ENCODE measurements at regions not wholly inside any gene's neighbourhood (a gene's known extent, or its start where the extent isn't known, plus 50 kb on each side); places are given as distances from the start of the nearest gene placed in this dataset.

DNA sequence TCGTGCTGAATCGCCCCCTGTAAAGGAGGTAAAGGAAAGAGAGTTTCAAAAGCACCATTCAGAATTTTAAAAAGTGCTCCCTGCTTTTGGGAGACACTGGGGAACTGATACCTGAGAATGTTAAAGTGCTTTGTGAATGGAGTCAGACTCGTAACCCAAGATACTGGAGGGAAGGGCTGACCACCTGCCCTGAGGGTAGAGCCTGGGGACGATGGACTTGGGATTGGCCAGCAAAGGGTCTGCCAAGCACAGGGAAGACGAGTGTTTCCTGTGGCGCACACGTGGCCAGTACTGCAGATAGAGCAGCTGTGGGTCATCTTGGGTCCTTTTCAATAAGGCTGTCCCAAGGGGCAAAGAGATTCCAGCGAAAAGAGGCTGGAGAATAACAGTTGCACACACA is 1284.1 kb upstream of the AUTS2 start:
- no peaks in the 10 kb centered on the region for H3K27me3 ChIP-seq (ENCODE audit: control insufficient read depth, low read length)
- H4K20me1 ChIP-seq (ENCODE audit: control insufficient read depth, insufficient read depth, low read depth, low read length) = no peaks in the 10 kb centered on the region
- no peaks in the 10 kb centered on the region for H3K9me2 ChIP-seq (replicated peaks; ENCODE audit: control insufficient read depth, low read length)
- no peaks in the 10 kb centered on the region for H3K36me3 ChIP-seq (ENCODE audit: control insufficient read depth, low read length)
- H3K4me2 ChIP-seq (ENCODE audit: low read length) = no peak overlapping the region
- no peaks in the 10 kb centered on the region for H3F3A ChIP-seq (ENCODE audit: control insufficient read depth, insufficient read depth)
- no peaks in the 10 kb centered on the region for H3K79me2 ChIP-seq (ENCODE audit: control insufficient read depth, low read length)
- no peaks in the 10 kb centered on the region for H3K4me1 ChIP-seq (ENCODE audit: control insufficient read depth, low read length)
- H3K27ac ChIP-seq (ENCODE audit: low read depth, low read length) = no peak overlapping the region
- no peak for TF ChIP-seq EZH2phosphoT487 (IDR thresholded peaks at IDR 0.05; ENCODE audit: borderline replicate concordance, low read length)
- TF ChIP-seq, protein P1, sequence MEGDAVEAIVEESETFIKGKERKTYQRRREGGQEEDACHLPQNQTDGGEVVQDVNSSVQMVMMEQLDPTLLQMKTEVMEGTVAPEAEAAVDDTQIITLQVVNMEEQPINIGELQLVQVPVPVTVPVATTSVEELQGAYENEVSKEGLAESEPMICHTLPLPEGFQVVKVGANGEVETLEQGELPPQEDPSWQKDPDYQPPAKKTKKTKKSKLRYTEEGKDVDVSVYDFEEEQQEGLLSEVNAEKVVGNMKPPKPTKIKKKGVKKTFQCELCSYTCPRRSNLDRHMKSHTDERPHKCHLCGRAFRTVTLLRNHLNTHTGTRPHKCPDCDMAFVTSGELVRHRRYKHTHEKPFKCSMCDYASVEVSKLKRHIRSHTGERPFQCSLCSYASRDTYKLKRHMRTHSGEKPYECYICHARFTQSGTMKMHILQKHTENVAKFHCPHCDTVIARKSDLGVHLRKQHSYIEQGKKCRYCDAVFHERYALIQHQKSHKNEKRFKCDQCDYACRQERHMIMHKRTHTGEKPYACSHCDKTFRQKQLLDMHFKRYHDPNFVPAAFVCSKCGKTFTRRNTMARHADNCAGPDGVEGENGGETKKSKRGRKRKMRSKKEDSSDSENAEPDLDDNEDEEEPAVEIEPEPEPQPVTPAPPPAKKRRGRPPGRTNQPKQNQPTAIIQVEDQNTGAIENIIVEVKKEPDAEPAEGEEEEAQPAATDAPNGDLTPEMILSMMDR (IDR thresholded peaks at IDR 0.05; ENCODE audit: low read depth, low read length, poor library complexity, severe bottlenecking) = no peak
- H3K4me3 ChIP-seq (ENCODE audit: low read length) = no peak overlapping the region
- H3K9me3 ChIP-seq (ENCODE audit: control insufficient read depth, insufficient read depth, low read length) = peaks cover 10% of the 10 kb centered on the region; the same call in 1 of the 2 replicates

GRCh38 chr7:68317476-68317875 is 1280.8 kb upstream of the AUTS2 start:
- no peak overlapping the region for H3K4me3 ChIP-seq (ENCODE audit: low read length)
- H3F3A ChIP-seq (ENCODE audit: control insufficient read depth, insufficient read depth) = no peaks in the 10 kb centered on the region
- no peaks in the 10 kb centered on the region for H3K79me2 ChIP-seq (ENCODE audit: control insufficient read depth, low read length)
- no peaks in the 10 kb centered on the region for H3K27me3 ChIP-seq (ENCODE audit: control insufficient read depth, low read length)
- no peak overlapping the region for H3K4me2 ChIP-seq (ENCODE audit: low read length)
- H4K20me1 ChIP-seq (ENCODE audit: control insufficient read depth, insufficient read depth, low read depth, low read length) = no peaks in the 10 kb centered on the region
- no peaks in the 10 kb centered on the region for H3K4me1 ChIP-seq (ENCODE audit: control insufficient read depth, low read length)
- no peaks in the 10 kb centered on the region; the same call in 1 of the 2 replicates for H3K9me3 ChIP-seq (ENCODE audit: control insufficient read depth, insufficient read depth, low read length)
- TF ChIP-seq EZH2phosphoT487 (IDR thresholded peaks at IDR 0.05; ENCODE audit: borderline replicate concordance, low read length) = no peak
- TF ChIP-seq, protein P1 (IDR thresholded peaks at IDR 0.05; ENCODE audit: low read depth, low read length, poor library complexity, severe bottlenecking) = no peak
- H3K36me3 ChIP-seq (ENCODE audit: control insufficient read depth, low read length) = no peaks in the 10 kb centered on the region
- H3K27ac ChIP-seq (ENCODE audit: low read depth, low read length) = no peak overlapping the region
- no peaks in the 10 kb centered on the region for H3K9me2 ChIP-seq (replicated peaks; ENCODE audit: control insufficient read depth, low read length)

GRCh38 chr7:68319061-68319460 is 1279.2 kb upstream of the AUTS2 start:
- H3K27me3 ChIP-seq (ENCODE audit: control insufficient read depth, low read length) = no peaks in the 10 kb centered on the region
- no peak overlapping the region for H3K27ac ChIP-seq (ENCODE audit: low read depth, low read length)
- TF ChIP-seq EZH2phosphoT487 (IDR thresholded peaks at IDR 0.05; ENCODE audit: borderline replicate concordance, low read length) = no peak
- TF ChIP-seq, protein P1 (IDR thresholded peaks at IDR 0.05; ENCODE audit: low read depth, low read length, poor library complexity, severe bottlenecking) = no peak
- no peak overlapping the region for H3K4me3 ChIP-seq (ENCODE audit: low read length)
- no peaks in the 10 kb centered on the region for H4K20me1 ChIP-seq (ENCODE audit: control insufficient read depth, insufficient read depth, low read depth, low read length)
- H3K36me3 ChIP-seq (ENCODE audit: control insufficient read depth, low read length) = no peaks in the 10 kb centered on the region
- no peaks in the 10 kb centered on the region for H3K9me2 ChIP-seq (replicated peaks; ENCODE audit: control insufficient read depth, low read length)
- no peak overlapping the region for H3K4me2 ChIP-seq (ENCODE audit: low read length)
- no peaks in the 10 kb centered on the region for H3F3A ChIP-seq (ENCODE audit: control insufficient read depth, insufficient read depth)
- no peaks in the 10 kb centered on the region for H3K79me2 ChIP-seq (ENCODE audit: control insufficient read depth, low read length)
- H3K9me3 ChIP-seq (ENCODE audit: control insufficient read depth, insufficient read depth, low read length) = no peaks in the 10 kb centered on the region; the same call in 1 of the 2 replicates
- no peaks in the 10 kb centered on the region for H3K4me1 ChIP-seq (ENCODE audit: control insufficient read depth, low read length)

Measured in DOHH2 (cell line).